ENCODE measurements at regions not wholly inside any gene's neighbourhood (a gene's known extent, or its start where the extent isn't known, plus 50 kb on each side); places are given as distances from the start of the nearest gene placed in this dataset.

GRCh38 chr13:22336460-22336859 is 665.6 kb downstream of the FGF9 start:
- no peak for DNase-seq (ENCODE audit: low read depth)
- CTCF ChIA-PET, result no interaction called here
- Histone ChIP-seq H3K36me3 (ENCODE audit: control insufficient read depth, insufficient read depth, low read length) (no peaks in the 10 kb centered on the region), H3K27me3 (ENCODE audit: control insufficient read depth, insufficient read depth, low read length) (no peaks in the 10 kb centered on the region), H3K4me3 (ENCODE audit: low read depth, low read length) (no peak overlapping the region)
- TF ChIP-seq CTCF (IDR thresholded peaks at IDR 0.05; ENCODE audit: insufficient read depth, low read depth, low read length), result no peak
- POLR2A ChIA-PET, result no interaction called here

- H3K36me3 ChIP-seq (ENCODE audit: control insufficient read depth, insufficient read depth, low read length), result no peaks in the 10 kb centered on the region
- no peak overlapping the region for H3K4me3 ChIP-seq (ENCODE audit: low read depth, low read length)
- DNase-seq (ENCODE audit: low read depth), result peak; percentile 13
- H3K27me3 ChIP-seq (ENCODE audit: control insufficient read depth, insufficient read depth, low read length), result no peaks in the 10 kb centered on the region
- ChIA-PET CTCF (no interaction called here), POLR2A (no interaction called here)
- no peak for TF ChIP-seq CTCF (IDR thresholded peaks at IDR 0.05; ENCODE audit: insufficient read depth, low read depth, low read length)
Measured at GRCh38 chr13:22357132-22357531, 686.3 kb downstream of the FGF9 start.

- CTCF ChIA-PET, result no interaction called here
- TF ChIP-seq CTCF (IDR thresholded peaks at IDR 0.05; ENCODE audit: insufficient read depth, low read depth, low read length), result no peak
- Histone ChIP-seq H3K4me3 (ENCODE audit: low read depth, low read length) (no peak overlapping the region), H3K36me3 (ENCODE audit: control insufficient read depth, insufficient read depth, low read length) (no peaks in the 10 kb centered on the region), H3K27me3 (ENCODE audit: control insufficient read depth, insufficient read depth, low read length) (no peaks in the 10 kb centered on the region)
- POLR2A ChIA-PET, result no interaction called here
- no peak for DNase-seq (ENCODE audit: low read depth)
Measured at GRCh38 chr13:22369090-22369489, 698.2 kb downstream of the FGF9 start.

- CTCF ChIA-PET, result no interaction called here
- no peak for TF ChIP-seq CTCF (IDR thresholded peaks at IDR 0.05; ENCODE audit: insufficient read depth, low read depth, low read length)
- no peak for DNase-seq (ENCODE audit: low read depth)
- H3K27me3 ChIP-seq (ENCODE audit: control insufficient read depth, insufficient read depth, low read length), result no peaks in the 10 kb centered on the region
- POLR2A ChIA-PET, result no interaction called here
- no peaks in the 10 kb centered on the region for H3K36me3 ChIP-seq (ENCODE audit: control insufficient read depth, insufficient read depth, low read length)
- H3K4me3 ChIP-seq (ENCODE audit: low read depth, low read length), result no peak overlapping the region
Measured at GRCh38 chr13:22369840-22370239, 699.0 kb downstream of the FGF9 start.

- POLR2A ChIA-PET, result no interaction called here
- no peak for DNase-seq (ENCODE audit: low read depth)
Measured at GRCh38 chr13:22372261-22372660, 701.4 kb downstream of the FGF9 start.

More at GRCh38 chr13:22372261-22372660, 701.4 kb downstream of the FGF9 start:
- CTCF ChIA-PET, result no interaction called here
- no peaks in the 10 kb centered on the region for H3K36me3 ChIP-seq (ENCODE audit: control insufficient read depth, insufficient read depth, low read length)
- H3K4me3 ChIP-seq (ENCODE audit: low read depth, low read length), result no peak overlapping the region
- no peaks in the 10 kb centered on the region for H3K27me3 ChIP-seq (ENCODE audit: control insufficient read depth, insufficient read depth, low read length)
- no peak for TF ChIP-seq CTCF (IDR thresholded peaks at IDR 0.05; ENCODE audit: insufficient read depth, low read depth, low read length)

Data from BJ (cell line).